Stimulated activated CD4-positive, alpha-beta T cell treated with anti-CD3 and anti-CD28 coated beads, Interleukin-15, amount 100 ng/mL, for 48 hours (primary cell): ENCODE measurements at regions not wholly inside any gene's neighbourhood (a gene's known extent, or its start where the extent isn't known, plus 50 kb on each side); places are given as distances from the start of the nearest gene placed in this dataset.

ENCODE experiments used
- DNase-seq, 2 donors: peaks; one replicate each; pipeline ENCODE4 v3.0.0-alpha.2; 2020; ENCODE audit warnings: low read depth in 2 of 2

- no peak for DNase-seq
These were observed 804.1 kb upstream of the IGFBP3 start for GRCh38 chr7:46725136-46725535.

DNA sequence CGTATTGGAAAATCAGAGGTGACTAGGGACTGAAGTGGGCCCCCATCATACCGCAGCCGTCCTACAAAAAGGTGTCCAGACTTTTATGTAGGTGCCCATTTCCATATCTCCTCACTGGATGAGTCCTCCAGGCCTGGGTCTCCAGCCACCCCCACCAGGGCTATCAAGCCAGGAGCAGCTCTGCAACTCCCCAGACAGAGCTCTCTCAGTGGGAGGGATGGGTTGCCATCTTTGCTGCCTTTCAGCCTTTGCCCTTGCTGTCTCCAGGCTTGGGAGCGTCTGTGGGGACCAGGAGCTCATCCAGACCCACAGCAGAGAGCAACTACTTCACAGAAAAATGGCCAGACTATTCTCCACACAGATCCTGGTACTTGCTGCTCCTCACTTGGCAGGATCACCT lies 802.7 kb upstream of the IGFBP3 start:
- no peak for DNase-seq

DNA sequence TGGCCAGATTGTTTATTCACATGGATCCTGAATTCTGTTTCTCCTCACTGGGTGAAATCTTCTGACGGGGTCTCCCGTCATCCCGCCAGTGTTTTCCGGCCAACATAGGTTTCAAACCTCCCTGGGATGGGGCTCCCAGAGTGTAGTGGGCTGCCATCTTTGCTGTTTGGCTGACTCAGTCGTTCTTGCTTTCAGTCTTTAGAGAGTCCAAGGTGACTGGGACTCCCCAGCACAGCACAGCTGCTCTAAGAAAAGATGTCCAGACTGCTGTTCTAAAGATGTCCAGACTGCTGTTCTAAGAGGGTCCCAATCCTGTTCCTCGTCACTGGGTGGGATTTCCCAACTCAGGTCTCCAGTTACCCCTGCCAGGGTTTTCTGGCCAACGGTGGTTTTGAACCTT lies 801.9 kb upstream of the IGFBP3 start:
- DNase-seq = no peak

DNA sequence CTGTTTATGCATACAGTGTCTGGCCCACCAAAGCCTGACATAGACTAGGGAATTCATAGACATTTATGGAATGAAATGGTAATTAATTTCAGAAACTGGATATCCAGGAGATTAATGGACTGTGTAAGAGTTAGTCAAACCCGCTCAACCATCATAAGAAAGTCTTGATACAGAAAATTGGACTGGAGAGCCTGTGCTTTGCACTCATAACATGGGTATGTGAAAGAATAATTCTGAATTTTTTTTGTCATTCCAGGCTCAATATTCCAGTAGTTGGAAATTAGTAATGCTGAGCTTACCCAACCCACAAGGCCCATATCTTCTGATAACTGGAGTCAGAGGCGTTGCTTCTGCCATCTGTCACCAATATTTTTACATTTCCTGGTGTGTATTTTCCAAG lies 799.7 kb upstream of the IGFBP3 start:
- DNase-seq = no peak

DNA sequence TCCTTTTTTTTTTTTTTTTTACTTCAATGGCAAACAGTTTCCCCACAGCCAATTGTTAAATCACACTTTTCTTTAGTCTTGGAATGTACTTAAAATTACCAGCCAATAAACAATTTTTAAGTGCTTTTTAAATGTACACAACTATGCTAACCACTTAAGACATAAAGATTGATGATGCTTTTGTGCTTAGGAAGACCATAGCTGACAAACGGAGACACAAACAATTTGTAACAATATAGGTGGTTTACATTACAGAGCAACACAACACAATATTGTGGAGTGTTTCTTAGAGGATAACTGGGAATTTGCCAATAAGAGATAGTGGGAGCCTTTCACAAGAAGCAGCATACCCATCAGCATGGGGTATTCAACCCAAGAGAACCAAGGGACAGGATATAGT lies 798.5 kb upstream of the IGFBP3 start:
- no peak for DNase-seq

GRCh38 chr7:46716926-46717325 lies 795.9 kb upstream of the IGFBP3 start:
- no peak for DNase-seq

DNA sequence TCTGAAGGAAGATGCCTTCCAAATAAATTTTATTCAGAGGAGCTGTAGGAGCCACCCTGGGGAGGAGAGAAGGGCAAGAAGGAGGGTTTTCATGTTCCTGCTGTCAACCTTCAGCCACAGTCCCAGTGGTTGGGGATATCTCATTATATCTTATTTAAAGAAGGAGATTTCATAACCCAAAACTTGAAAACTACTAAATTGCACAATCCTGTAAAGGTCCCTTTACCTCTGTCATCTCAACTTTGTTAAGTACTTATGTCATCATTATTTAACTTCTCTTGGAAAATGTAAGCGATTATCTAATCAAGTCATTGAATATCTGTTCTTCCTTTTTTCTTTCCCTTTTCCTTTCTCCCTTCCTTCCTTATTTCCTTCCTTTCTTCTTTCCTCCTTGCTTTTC lies 794.5 kb upstream of the IGFBP3 start:
- DNase-seq = no peak

DNA sequence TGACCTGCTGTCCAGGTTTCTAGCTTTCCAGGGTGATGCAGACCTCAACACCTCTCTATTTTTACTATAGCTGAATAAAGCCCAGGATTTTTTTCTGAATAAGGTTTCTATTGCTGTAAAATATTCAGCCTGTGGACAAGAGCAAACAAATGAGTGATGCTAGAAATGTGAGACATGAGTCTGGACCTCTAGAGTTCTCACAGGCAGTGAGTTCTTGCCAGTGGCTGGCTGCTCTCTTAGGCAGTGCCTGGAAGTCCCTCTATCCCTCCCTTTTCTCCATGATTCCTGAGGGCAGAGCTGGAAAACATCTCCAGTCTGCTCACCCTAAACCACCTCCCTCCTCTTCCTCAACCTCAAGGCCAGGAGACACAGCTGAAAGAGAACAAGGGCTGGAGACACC lies 793.8 kb upstream of the IGFBP3 start:
- DNase-seq = no peak

DNA sequence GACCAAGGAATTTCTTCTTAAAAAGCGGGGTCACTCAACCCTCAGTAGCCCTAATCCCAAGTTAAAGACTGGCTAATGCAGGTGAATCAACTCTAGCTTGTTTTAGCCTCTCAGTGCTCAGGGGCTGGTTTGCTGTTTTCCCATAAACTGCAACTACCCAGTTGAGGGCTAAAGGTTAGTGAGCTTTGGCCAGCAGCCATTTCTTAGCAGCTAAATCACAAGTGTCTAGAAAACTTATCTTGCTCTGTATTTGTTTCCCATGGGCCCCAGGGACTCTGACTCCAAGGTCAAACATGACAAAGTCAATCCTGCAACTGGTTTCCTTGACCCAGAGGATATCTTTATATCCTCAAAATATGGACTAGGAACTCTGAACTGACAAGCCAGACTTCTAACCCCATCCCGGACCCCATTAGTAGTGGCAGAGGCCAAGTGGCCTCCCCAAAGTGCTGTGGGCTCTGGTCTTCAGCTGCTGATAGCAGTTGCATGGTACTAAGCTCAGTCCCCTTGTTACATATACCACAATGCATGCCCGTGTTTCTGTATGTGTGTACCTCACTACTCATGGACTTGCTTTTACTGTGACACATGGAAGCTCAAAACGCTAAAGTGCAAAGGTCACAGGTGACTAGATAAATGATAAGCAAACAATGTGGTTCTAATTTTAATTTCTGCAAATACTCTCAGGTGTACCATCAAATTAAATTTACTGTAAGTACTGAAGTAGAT lies 793.0 kb upstream of the IGFBP3 start:
- DNase-seq = no peak

DNA sequence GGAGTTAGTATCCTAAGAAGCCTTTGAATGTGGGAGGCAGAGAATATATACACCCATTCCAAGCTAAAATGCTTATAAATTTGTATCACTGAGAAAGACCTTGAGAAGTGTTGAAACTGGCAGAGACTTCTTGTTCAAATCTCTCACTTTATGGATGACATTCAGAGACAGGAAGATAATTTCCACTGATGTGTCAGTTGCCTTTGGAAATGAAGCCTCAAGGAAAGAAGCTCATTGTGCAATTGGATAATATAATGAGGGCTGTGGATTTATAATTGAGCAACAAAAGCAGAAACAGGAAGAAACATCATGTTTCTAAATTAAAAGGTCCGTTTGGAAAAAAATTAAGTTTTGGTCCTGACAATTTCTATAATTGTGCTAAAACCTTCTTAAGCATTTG lies 789.9 kb upstream of the IGFBP3 start:
- DNase-seq = no peak

DNA sequence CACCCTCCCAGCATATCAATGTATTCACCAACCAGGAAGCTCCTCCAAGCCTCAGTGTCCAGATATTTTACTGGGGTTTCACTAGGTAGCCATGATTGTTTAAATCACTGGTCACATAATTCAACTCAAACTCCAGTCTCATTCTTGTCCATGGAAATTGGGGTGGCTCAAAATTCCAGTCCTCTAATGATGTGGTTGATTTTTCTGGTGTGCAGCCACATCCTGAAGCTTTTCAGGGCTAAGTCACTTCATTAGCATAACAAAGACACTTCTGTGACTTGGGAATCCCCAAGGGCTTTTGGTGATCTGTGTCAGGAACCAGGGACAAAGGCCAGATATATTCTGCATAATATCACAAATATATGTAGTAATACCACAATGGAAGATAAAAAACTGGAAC lies 786.9 kb upstream of the IGFBP3 start:
- DNase-seq = no peak

GRCh38 chr7:46705386-46706255 lies 784.5 kb upstream of the IGFBP3 start:
- no peak for DNase-seq

GRCh38 chr7:46696741-46697140 lies 775.7 kb upstream of the IGFBP3 start:
- DNase-seq = no peak

DNA sequence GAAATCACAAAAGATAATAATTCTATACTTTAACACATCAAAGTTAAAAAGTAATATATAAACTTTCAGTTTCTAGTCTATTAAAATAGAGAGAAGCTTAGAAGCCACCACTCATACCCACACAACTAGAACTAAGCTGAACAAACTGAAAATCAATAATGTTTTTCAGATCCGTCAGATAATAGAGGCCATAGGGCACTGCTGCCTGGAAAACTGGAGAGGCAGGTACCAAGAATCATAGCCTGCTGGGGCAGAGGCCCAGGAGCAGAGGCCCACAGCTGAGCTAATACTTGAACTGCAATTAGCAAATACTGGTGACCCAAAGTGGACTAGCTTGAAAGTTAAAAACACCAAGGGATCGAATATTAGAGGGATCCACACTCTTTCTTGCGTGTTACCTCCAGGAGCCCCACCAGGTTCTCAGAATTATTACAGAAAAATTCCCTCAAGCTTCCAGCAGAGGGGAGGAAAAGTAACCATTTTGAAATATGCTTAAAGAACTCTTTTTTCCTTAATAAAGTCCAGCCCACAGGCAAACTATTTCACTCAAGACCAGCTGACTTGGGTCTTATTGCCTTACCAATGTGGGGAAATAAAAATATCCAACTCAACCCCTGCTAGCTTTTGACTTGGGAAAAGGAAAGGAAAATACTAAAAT lies 774.1 kb upstream of the IGFBP3 start:
- DNase-seq = no peak

DNA sequence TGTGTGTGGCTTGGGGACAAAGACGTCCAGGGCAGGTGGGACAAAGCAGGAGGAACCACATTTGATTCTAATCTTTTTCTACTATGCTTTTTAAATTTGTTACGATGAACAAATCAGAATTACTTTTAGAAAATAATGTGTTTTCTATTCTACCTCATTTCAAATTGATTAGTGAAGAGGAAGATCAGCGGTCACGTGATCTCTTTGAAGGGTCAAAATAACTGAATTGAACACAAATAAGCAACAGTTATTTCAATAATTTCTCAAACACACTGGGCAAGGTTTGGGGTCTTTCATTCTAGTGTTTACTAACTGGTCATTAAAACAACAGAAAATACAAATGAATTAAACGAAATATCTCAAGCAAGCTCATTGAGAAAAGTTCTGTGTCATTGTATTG lies 773.0 kb upstream of the IGFBP3 start:
- no peak for DNase-seq

- no peak for DNase-seq
These were observed 766.1 kb upstream of the IGFBP3 start for GRCh38 chr7:46687203-46687602.

DNA sequence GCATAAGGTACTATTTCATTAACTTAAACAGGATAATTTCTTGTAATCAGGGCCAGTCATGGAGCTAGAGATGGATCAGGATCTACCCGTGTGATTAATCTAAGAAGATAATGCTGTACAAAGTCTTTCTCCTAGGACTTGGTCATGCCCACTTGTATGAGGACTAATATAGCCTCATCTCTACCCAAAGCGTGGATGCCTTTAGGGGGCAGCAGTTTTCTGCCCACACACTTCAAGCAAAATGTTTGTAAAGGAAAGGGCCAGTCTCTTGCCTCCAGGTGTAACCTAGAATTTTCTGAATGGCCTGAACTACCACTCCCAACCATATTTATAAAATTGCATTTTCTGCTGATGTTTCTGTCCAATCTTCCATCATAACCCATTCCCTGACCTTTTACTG lies 764.0 kb upstream of the IGFBP3 start:
- no peak for DNase-seq

- DNase-seq = no peak
These were observed 762.0 kb upstream of the IGFBP3 start for GRCh38 chr7:46682836-46683624.

DNA sequence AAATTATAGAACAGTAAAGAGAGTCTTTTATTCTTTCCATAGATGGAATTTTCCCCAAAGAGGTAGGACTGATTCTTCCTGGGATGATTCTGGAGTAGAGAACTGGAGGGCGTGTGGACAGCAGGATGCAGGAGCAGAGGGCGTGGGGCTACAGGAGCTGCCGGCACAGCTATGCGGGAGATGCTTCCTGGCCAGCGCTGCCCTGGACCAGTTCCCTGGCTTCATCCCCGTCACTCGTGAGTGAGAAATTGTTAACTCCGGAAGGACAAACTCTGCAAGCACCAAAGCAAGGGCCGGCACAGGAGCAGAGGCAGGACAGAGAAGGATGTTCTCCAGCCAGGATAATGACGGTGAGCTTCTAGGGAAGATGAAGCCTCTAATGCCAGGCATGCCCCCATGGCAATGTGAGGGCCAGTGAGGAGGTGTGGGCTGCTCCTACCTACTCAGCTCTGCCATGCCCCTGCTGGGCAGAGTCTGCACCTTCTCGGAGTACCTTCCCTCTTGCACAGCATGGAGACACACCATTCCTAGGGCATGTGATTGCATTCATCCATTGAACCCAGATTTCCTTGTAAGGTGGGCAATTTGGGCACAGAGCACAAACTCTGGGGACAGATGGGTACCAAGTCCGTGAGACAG lies 760.9 kb upstream of the IGFBP3 start:
- no peak for DNase-seq

DNA sequence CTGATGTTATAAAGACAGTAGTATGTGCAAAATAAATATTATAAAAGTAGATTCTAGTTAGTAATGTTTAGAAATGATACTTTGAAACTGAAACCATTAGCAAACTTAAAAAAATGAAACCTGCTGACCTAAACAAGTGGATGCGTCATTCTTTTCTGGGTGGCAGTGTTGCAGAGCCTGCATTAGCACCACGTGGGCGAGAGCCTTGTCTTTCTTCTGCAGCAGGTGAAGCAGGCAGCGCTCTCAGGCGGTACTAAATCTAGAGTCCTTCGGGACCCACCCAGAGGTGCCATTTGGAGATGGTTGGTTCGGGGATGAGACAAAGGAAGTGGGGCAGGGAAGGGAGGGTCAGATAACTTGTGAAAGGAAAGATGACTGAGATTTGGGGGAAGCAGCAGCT lies 759.1 kb upstream of the IGFBP3 start:
- no peak for DNase-seq

GRCh38 chr7:46679671-46680070 lies 758.6 kb upstream of the IGFBP3 start:
- no peak for DNase-seq

DNA sequence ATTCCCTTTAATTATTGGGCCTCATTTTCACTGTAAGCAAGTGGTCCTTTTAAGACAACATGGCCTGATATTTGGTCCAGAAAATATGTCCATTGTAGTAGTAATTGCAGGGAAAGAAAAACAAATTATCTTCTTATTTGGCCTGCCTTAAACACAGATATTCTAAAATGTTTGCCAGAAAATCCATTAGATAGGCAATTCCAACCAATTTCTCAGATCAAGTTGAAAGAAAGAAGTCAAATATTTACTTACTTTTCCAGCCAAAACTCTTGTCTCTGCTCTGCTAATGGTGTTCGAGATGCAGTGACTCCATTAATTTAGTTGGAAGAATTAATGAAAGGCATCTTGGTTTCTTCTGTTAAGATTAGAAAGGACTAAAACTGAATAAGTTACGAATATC lies 757.3 kb upstream of the IGFBP3 start:
- DNase-seq = no peak
